NCI-H1436 treated with DMSO at 0.1 percent for 48 hours (cell line): ENCODE measurements at regions not wholly inside any gene's neighbourhood (a gene's known extent, or its start where the extent isn't known, plus 50 kb on each side); places are given as distances from the start of the nearest gene placed in this dataset.
"Not testable (repeated sequence)": the region's sequence is repeated elsewhere in the genome, so short reads cannot be mapped to it uniquely, and the experiment has no call there.

Source experiments
- DNase-seq: peaks from one replicate; lab custom pipeline; 2025; lab: John Stamatoyannopoulos, UW

DNA sequence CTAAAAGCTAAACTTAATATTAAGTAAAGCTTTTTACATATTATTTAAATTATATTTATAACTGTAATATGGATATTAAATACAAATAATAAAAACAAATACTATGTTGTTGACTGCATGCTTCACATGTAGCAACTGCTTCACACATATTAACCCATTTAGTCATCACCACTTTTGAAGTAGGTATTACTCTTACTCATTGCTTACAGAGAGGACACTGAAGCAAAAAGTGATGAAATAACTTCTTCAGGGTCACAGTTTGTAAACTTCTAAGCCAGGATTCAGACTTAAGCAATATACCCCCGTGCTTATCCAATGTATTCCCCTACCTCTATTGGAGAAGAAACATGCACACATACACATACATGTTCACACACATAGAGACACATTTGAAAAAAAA, 166.6 kb downstream of the DKK2 start:
- no peak for DNase-seq

DNA sequence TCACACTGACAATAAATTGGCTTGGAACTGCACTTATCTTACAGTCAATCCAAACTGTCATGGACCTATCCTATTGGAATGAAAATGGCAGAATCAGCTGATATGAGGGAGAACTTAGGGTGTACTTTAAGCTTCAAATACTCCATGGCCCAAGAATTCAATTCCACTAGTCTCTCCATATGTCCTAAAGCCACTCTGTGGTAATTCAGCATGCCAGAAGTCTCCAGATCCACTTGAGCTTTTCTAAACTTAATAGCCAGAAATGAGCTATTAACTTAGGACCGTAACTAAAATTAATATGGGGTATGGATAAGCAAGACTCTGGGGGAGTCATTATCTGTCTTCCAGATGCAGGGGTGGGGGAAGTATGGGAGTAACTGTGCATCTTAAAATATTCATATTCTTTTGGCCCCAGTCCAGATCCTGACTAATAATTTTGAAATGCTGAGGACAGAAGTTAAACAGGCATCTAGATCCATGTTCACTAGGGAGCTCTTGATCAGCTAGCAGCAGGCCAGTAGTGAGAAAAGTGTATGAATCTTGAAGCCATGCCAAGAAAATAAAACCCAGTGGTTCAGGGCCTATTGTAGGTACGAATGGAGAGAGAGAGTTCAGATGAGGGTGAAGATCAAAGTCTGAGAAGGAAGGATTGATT, 167.6 kb downstream of the DKK2 start:
- DNase-seq, result no peak

DNA sequence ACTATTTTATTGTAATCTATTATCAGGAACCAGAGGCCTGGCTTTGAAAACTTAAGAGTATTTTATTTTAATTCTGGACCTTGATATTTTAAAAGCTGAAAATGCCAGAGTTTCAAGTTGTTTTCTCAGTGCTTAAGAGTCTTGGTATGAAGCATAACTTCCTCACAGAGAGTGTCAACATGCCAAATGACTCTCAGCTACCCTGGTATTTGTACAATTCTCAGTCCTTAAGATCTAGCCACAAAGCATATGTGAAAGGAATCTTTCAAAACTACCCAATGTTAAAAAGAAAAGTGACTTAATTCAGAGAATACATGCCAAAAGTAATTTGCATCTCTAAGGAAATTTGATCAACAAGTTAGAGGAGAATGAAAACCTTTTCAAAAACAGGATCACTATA, 171.9 kb downstream of the DKK2 start:
- DNase-seq, result no peak

DNA sequence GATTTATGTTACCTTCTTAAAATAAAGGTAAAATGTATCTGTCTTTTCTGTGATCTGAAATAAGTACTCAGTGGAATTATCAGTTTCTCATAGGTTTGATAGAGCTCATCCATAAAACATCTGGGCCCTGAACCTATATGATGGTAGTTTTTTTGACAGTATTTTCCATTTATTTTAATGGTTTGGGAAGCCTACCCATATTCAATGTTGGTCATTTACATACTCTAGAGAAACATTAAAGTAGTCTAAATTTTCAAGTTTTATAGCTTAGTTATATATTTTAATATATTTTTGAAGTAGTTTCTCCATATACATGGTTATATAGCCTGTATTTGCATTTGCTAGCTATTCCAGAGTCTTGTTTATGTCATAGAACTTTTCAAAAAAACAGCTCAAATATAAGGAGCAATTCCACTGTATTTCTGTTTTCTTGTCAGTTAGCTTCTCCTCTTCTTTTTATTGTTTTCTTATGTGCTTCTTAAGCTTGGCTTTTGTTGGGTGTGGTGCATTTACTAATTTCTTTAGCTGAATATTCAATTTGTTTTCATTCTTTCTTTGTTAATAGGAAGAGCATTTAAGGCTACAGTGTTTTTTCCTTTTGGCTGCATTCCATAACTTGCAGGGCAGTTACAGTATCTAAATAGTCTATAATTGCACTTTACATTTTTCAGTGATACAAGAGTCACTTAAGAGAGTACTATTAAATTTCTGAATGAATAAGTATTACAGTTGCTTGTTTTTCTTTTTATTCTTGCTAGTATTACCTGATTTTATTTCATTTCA, 181.4 kb downstream of the DKK2 start:
- no peak for DNase-seq

DNA sequence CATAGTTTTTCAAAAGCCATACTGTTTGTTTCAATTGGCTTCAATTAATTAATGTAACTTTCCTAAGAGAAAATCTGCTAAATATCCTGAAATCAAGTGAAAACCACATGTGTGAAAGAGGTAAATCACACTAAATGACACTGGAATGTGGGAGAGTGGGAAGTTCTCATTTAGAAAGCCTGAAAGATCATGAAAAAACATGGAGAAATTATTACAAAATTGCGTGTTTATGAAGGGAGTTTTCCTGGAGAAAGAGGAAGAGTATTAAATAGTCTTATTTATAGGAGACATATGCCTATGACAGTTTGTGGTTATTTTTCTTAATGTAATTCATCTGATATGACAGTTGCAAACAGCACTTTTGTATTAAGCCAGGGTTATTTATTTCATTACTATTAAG, 183.7 kb downstream of the DKK2 start:
- no peak for DNase-seq

DNA sequence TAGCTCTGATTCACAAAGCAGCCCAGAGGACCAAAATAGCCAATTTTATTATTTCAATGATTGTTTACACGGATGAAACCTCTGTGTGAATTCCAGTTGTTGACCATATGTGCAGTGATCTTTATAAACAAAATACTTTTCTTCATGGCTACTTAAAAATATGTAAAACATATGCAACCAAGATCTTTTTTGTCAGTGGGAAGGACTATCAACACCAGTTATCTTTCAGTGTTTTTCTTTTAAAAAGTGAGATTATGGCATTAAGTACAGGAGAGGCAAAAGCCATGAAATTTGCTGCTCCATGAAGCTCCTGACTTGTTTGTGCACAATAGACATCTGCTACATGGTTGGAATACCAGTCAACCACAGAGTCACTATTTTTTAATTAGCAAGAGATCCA, 184.4 kb downstream of the DKK2 start:
- no peak for DNase-seq

DNA sequence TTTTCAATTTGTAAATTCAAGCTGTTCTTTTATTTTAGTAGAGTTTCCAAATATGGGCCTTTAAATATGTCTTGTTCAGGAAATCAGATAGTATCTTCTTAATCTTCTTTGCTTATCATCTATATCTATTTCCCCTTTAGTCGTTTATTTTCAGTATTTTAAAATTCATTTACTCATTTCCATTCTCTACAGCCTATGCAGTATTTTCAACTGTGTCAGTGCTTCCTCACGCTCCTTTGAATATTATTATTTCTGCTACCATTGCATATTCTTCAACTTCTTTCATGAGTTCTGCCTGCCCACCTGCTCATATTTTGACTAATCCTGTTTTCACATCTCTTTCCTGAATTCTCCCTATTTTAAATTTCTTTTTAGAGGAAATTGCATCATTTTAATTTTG, 185.4 kb downstream of the DKK2 start:
- DNase-seq, result no peak

DNA sequence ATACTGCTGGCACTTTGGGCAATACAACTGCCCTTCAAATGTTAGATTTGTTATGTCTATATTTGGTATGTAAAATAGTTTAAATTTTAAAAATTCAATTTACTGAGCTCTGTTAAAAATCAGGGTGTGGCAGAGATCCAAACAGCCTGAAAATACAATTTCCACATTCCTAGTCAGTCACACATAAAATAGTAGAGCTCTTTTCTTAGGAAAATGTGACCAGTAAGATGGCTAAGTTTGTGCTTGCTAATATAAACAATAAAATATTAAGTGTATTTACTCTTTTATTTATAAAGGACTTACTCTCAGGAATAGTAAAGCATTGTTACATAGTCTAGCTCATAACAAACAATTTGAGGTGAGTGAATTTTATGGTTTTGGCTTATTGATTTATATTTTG, 200.2 kb downstream of the DKK2 start:
- no peak for DNase-seq

DNA sequence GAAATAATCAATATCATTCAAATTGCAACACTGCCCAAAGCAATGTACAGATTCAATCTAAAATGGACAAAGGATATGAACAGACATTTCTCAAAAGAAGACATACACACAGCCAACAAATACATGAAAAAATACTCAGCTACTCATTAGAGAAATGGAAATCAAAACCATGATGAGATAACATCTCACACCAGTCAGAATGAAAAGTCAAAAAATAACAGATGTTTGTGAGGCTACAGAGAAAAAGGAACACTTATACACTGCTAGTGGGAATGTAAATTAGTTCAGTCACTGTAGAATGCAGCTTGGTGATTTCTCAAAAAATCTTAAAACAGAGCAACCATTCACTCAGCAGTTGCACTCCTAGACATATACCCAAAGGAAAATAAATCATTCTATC, 205.2 kb downstream of the DKK2 start:
- DNase-seq, result no peak

DNA sequence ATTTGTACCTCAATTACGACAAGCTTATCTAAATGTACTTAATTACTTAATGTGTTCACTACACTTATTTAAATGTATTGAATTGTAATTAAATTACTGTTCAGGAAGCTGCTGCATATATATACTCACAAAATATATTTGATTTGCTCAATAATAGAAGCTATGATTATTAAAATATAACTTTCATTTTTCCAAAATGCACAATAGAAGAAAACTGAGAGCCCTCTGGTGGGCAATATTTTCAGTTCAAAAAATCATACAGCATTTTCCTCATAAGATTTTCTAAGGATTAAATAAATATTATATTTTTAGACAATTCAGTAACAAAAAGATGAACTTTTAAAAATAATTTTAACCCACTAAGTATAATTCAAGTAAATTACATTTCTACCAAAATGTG, 217.3 kb downstream of the DKK2 start:
- DNase-seq, result no peak

DNA sequence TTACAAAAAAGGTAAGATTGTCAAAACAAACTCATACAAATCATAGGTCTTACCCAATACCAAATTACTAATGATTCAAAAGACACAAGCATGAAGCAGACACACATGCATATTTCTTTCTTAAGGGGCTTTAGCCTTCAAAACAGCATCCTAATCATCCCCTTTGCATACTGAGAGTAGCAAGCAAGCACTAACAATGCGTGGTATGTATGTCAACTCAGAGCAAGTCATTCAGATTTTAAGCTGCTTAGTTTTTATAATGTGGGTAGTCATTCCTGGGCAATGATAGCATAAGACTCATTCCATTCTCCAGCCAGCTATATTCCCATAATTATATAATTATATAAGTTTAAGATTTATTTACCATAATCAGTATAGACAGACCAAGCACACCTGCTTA, 219.6 kb downstream of the DKK2 start:
- no peak for DNase-seq

DNA sequence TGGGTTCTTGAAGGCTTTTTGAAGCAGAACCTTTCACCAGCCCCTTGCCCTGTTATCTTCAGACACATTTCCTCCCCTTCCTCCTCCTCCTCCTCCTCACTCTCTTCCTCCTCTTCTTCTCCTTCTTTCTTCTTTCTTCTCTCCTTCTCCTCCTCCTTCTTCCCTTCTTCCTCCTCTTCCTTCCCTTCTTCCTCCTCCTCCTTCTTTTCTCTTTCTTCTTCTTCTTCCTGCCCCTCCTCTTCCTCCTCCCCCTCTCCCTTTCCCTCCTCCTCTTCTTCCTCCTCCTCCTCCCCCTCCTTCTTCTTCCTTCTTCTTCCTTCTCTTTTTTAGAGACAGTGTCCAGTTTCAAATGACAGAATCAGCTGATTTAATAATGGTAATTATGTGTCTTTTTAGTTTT, 226.0 kb downstream of the DKK2 start:
- no peak for DNase-seq

DNA sequence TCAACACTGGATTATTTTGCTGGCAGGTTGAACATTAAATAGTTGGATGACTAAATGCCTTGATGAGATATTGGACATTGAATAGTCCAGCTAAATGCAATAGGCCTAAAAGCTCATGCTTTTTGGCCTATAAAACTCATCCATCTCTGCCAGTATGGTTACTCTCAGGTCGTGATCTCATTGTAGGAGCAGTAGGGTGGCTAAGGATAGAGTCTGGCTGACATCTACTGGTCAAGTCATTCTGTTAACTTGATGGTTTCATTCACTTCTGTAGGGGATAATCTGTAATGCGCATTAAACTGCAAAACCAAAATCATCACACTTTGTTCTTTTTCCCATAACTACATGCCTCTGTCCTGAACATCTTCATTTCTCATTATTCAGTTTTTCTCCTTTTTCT, 227.0 kb downstream of the DKK2 start:
- no peak for DNase-seq

DNA sequence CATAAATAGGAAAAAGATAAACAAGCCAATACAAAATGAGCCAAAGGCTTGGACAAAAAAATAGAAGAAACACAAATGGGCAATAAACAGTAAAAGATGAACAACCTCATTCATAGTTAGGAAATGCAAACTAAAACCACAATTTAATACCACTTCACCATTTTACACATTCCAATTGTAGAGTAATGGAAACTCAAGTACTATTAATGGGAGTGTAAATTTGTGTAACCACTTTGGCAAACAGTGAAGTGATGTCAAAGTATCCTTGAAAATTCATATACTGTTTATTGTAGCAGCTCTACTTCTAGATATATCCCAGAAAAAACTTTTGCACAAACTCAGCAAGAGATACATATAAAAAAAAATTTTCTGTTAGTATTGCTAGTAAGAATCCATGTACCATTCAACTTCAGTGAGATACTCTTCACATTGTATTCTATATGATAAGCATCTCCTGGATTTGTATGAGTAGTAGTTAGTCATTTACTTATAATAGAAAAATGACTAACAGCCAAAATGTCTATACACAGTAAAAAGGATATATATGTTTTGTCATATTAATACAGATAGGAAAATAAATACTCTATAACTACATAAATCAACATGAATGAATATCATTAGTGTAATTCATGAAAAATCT, 229.8 kb downstream of the DKK2 start:
- no peak for DNase-seq

DNA sequence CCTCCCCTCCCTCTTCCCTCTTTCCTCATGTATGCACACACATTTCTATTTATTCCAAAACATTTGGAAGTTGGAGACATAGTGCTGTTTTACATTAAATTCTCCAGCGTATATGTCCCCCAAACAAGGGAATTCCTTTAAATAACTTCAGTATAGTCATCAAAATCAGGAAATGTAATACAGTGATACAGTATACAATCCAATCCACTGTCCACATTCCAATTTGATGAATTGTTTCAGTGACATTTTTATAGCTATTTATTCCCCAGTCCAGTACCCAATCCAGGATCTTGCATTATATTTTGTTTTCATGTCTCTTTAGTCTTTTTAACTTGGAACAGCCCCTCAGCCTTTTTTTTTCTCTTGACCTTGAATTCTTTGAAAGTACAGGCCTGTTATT, 233.0 kb downstream of the DKK2 start:
- no peak for DNase-seq

DNA sequence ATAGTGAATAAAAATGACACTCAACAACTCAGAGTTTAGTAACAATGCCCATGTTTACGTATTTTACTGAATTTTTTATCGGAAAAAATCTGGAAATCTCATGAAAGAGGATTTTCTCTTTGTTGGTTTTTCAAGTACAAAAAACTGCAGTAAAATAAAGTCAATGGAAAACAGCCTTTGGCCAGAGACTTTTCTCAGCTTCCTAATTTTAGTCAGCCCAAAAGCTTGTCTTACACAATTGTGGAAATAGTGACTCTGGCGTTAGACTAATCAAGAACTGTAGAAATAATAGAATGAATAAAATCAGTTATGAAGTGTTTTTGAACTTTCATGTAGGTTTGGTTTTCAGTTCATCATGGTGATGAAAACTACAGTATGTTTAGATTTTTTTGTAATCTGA, 234.7 kb downstream of the DKK2 start:
- DNase-seq, result no peak

DNA sequence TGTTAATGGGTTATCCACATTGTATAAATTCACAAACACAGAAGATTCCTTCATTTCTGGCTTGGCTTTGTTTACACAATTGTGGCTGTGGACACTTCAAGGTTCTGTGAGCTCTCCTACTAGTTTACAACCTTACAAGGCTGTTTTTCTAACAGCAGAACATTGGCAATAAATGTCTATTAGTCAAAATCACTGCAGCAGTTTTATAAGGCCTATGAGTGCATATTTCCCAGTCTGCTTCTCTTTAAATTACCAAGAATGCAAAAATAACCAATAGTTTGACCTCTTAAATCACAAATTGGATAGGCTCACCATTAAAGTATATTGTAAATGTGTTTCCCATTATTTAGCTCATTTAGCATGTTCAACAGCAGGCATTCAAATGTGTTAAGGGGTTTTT, 239.2 kb downstream of the DKK2 start:
- no peak for DNase-seq

DNA sequence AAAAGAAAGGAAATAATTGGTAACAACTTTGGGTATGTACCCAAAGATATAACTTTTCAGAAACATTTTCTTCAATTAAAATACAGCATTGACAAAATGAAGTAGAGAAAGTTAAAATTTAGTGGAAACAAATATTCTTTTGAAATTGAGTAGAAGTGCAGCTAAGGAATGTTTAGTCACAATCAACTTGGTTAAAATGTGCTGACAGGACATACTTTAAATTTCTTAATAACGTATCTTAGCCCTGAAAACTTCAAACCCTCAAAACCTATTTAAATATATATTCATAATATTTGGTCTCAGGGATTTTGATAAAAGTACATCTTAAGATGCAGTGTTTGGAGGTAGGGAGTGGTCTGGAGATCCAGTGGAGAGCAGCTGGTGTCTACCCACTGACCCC, 240.8 kb downstream of the DKK2 start:
- DNase-seq, result no peak

DNA sequence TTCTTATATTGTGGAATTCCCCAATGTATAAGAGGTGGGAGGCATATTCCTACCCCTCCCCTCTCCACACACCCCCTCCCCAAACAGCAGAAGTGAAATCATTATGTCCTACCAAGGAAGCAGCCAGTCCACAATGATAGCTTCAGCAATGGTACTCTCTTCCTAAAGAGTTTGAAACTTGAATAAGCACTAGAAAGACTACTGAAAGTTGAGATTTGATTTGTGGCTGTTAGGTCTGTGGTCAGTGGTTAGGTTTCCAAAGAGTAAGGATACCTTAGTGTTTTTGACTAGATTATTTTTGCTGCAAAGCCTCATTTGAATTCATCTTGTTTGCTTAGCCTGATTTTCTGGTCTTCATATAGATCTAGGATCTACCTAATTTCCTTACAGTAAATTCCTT, 242.2 kb downstream of the DKK2 start:
- no peak for DNase-seq

DNA sequence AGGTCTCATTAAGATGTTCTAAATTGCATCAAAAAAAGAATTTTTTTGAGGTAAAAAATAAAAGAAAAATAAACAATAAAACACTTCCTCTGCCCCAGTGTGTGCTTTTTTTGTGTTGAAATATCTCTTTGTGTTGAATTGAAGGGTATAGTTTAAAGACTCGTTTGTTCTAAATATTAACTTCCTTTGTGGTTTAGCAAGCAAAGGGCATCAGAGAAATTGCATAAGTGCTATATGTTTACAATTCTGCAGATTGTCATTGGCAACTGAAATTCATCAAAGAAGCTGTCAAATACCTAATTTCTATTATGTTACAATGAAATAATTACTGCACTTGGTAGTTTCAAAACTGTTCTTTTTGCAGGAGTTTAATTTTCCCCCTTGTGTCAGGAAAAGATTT, 260.5 kb downstream of the DKK2 start:
- no peak for DNase-seq

DNA sequence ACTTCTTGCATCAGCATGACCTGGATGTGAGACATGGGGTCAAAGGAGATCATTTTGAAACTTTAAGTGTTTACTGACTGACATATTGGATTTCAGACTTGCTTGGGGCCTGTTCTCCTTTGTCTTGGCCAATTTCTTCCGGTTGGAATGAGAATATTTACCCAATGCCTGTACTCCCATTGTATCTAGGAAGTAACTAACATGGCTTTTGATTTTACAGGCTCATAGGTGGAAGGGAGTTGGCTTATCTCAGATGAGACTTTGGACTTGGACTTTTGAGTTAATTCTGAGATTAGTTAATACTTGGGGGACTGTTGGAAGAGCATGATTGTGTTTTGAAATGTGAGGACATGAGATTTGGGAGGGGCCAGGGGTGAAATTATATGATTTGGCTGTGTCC, 262.1 kb downstream of the DKK2 start:
- DNase-seq, result not testable (repeated sequence)

DNA sequence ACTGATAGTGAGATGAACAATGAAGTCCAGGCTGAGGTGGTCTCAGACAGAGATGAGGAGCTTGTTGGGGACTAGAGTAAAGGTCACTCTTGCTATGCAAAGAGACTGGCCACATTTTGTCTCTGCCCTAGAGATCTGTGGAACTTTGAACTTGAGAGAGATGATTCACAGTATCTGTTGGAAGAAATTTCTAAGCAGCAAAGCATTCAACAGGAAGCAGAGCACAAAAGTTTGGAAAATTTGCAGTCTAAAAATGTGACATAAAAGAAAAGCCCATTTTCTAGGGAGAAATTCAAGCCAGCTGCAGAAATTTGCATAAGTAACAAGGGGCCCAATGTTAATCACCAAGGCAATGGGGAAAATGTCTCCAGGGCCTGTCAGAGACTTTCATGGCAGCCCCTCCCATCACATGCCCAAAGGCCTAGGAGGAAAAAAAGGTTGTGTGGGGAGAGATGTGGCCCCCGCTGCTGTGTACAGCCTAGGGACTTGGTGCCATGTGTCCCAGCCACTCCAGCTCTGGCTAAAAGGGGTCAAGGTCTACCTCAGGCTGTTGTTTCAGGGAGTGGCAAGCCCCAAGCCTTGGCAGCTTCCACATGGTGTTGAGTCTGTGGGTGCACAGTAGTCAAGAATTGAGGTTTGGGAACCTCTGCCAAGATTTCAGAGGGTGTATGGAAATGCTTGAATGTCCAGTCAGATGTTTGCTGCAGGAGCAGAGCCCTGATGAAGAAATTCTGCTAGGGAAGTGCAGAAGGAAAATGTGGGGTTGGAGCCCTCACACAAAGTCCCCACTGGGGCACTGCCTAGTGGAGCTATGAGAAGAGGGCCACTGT, 262.8 kb downstream of the DKK2 start:
- no peak for DNase-seq

DNA sequence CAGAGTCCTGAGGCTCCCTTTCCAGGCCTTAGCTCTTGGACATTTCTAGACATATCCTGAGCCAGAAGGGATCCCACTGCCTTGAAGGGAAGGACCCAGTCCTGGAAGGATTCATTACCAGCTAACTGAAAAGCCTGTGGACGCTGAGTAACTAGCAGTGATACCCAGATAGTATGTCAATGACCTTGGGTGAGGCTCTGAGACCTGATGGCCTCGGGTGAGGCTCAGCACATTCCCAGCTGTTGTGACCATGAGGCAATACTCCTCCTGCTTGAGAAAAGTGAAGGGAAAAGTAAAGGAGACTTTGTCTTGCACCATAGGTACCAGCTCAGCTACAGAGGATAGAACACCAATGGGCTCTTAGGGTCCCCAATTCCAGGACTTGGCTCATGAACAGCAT, 268.1 kb downstream of the DKK2 start:
- DNase-seq, result no peak
